Anterior cingulate cortex (tissue), 58 donors: ENCODE measurements at regions not wholly inside any gene's neighbourhood (a gene's known extent, or its start where the extent isn't known, plus 50 kb on each side); places are given as distances from the start of the nearest gene placed in this dataset.
"Not testable (repeated sequence)": the region's sequence is repeated elsewhere in the genome, so short reads cannot be mapped to it uniquely, and the experiment has no call there.

Experiments used
- DNase-seq, 58 donors: peaks; one replicate each; lab custom pipeline; 2025; lab: John Stamatoyannopoulos, UW

DNA sequence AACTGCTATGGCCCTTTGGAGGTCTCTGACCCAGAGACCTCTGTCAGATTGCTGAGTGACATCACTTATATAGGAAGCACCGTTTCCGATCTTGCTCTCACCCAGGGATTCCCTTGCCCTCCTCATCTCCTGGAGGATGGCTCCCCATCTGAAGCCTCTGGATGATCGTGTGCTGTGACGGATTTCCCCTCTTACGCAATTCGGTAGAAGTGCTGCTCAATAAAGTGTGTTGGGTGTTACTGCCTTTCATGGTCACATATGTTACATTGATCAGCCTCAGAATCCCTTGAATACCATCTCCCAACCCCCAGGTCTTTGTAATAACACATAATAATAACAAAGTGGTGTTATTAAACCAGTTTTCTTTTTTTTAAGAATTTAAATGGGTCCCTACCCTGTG, 107.3 kb upstream of the CLEC14A start:
- DNase-seq: no peak

GRCh38 chr14:38357557-38357956, 101.7 kb upstream of the CLEC14A start:
- peak in 4 of 58 donors; percentile 0 to 28 (median 8) for DNase-seq

GRCh38 chr14:38355473-38355872, 99.6 kb upstream of the CLEC14A start:
- not testable (repeated sequence) for DNase-seq

DNA sequence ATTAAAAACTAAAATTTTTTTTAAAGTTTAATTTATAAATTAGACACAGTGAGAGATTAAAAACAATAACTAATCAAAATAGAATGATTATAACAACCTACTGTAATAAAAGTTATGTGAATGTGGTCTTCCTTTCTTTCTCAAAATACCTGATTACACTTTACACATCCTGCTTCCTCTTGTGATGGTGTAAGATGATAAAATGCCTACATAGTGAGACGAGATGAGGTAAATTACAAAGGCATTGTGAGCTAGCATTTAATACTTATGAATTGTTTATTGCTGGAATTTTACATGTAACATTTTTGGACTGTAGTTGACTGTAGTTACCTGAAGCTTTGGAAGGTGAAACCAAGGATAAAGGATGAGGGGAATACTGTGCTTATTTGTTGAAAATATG, 94.2 kb upstream of the CLEC14A start:
- DNase-seq: no peak

GRCh38 chr14:38342803-38343202, 86.9 kb upstream of the CLEC14A start:
- no peak for DNase-seq

- DNase-seq: no peak
Observed at GRCh38 chr14:38339696-38340095, 83.8 kb upstream of the CLEC14A start.

- no peak for DNase-seq
Observed at GRCh38 chr14:38336298-38336697, 80.4 kb upstream of the CLEC14A start.

GRCh38 chr14:38330275-38330674, 74.4 kb upstream of the CLEC14A start:
- DNase-seq: no peak

DNA sequence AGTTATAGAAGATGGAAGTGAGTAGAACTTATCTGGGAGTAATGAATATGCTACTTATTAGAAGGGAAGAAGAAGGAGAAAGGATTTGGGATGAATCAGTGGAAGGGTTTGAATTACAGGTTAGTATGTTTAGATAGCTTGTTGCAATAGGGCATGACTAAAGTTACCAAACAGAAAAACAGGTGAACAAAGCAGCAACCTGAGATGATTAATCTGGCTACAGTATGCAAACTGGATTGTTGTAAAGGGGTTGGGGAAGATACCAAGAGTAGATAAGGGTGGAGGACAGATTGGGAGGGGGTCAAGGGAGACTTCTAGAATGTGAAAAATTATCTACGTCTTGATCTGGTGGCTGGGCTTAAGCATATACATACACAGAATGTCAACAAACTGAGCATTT, 73.4 kb upstream of the CLEC14A start:
- DNase-seq: no peak

DNA sequence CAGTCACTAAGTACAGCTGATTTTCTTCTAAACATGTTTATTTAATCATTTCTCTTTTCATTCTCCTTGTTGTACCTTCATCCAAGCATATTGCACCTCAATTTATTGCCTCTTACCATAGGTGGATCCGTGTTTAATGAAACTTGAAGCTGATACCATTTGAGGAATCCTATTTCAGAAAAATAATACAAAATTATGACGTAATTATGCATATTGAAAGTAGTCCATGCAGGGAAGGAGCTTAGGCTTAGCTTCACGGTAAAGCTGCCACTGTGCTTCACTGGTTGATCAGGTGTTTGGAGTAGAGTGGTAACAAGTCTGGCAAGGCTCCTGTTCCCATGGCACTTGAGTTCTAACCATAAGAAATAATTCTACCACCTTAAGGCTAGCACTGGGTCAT, 61.0 kb upstream of the CLEC14A start:
- DNase-seq: no peak

- no peak for DNase-seq
Observed at GRCh38 chr14:38311655-38312054, 55.8 kb upstream of the CLEC14A start.

DNA sequence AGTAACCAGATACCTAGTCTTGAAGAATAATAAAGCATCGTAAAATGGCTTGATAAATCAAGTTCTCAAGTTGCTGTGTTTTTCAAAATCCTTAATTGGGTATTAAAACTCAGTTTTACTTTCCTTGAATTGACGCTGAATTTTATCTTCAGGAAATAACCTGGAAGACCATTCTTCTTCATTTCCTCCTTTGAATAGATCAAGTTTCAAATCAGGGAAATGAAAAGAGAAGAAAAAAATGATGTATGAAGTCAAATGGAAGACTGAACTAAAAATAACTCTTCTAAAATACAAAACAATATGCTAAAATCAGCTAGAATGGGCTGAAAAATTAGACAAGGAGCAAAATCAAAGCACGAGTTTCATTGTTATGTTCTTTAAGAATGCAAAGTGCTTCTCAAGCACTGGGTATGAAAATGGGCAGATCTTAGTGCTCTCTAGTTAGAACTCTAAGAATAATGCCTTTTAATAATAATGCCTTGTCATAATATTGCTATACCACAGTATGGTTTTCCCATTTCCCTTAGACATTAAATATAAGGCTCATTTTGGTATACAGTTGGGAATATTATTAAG, 54.6 kb upstream of the CLEC14A start:
- no peak for DNase-seq

DNA sequence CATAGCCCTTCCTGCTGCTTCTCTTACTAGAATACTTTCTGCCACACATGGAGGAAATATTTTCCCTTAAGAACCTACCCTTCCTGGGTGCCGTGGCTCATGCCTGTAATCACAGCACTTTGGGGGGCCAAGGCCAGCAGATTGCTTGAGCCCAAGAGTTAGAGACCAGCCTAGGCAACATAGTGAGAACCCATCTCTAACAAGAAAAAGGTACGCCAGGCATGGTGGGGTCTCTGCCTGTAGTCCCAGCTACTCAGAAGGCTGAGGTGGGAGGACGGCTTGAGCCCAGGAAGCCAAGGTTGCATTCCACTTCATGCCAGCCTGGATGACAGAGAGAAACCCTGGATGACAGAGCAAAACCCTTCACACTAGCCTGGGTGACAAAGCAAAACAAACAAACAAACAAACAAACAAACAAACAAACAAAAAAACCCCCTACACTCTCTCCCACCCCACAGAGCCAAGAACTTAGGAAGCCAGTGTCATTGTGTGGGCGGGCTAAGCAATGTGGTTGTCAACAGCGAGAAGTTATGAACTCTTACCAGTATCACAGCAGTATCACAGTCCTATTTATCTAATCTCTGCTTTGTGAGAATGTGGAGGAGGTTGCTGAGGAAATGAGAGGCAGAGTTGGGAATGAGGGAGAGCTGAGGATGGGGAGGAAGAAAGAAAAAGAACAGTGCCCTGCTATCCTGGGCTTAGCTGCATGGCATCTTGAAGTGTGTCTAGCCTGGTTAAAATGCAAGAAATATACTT, 53.8 kb upstream of the CLEC14A start:
- DNase-seq: no peak
